Natural killer cell (primary cell): ENCODE measurements at regions not wholly inside any gene's neighbourhood (a gene's known extent, or its start where the extent isn't known, plus 50 kb on each side); places are given as distances from the start of the nearest gene placed in this dataset.

Experiments
- ATAC-seq, 3 donors: fragments of 150-1000 bp in 2 of 3; fragments of 200-7000 bp in 1 of 3; cut with Tn5 transposase; 1 replicate in 1 of 3; 2 replicates in 2 of 3; pipeline ENCODE4 v1.10.0; 2021; ENCODE audit warnings: mild to moderate bottlenecking in 2 of 3, moderate library complexity in 2 of 3
- DNase-seq, 2 donors: peaks; one replicate each; pipeline versions ENCODE4 v3.0.0 to v3.0.0-alpha.2; 2013 to 2021; ENCODE audit warnings: mixed read lengths in 1 of 2
- H3K27ac ChIP-seq: one replicate; pipeline ENCODE4 v1.5.1; 2013; ENCODE audit warnings: mild to moderate bottlenecking, low read length
- H3K27me3 ChIP-seq: one replicate; pipeline ENCODE4 v1.6.1; 2013; ENCODE audit warnings: low read length; ENCODE audit not compliant: control insufficient read depth, insufficient read depth
- H3K36me3 ChIP-seq: one replicate; pipeline ENCODE4 v1.6.1; 2013; ENCODE audit warnings: low read length; ENCODE audit not compliant: control insufficient read depth, insufficient read depth
- H3K4me1 ChIP-seq: one replicate; pipeline ENCODE4 v1.6.1; 2013; ENCODE audit warnings: low read length; ENCODE audit not compliant: control insufficient read depth, insufficient read depth
- H3K4me3 ChIP-seq: one replicate; pipeline ENCODE4 v1.5.1; 2013; ENCODE audit warnings: low read length
- H3K9me3 ChIP-seq: one replicate; pipeline ENCODE4 v1.6.1; 2013; ENCODE audit warnings: low read length; ENCODE audit not compliant: control insufficient read depth, insufficient read depth
- H3K27ac Mint-ChIP-seq, 2 donors: one replicate each; pipeline ENCODE4 v1.8.0; 2022; ENCODE audit warnings: mild to moderate bottlenecking in 2 of 2, mixed read lengths in 2 of 2, moderate library complexity in 1 of 2
- H3K27me3 Mint-ChIP-seq, 2 donors: one replicate each; pipeline ENCODE4 v1.8.0; 2022; ENCODE audit warnings: low read depth in 2 of 2, mixed read lengths in 2 of 2
- H3K36me3 Mint-ChIP-seq: one replicate; pipeline ENCODE4 v1.8.0; 2022; ENCODE audit warnings: mixed read lengths
- H3K4me1 Mint-ChIP-seq, 2 donors: one replicate each; pipeline ENCODE4 v1.8.0; 2022; ENCODE audit warnings: mixed read lengths in 2 of 2
- H3K4me3 Mint-ChIP-seq: one replicate; pipeline ENCODE4 v1.8.0; 2022; ENCODE audit warnings: mild to moderate bottlenecking, moderate library complexity, mixed read lengths
- H3K9me3 Mint-ChIP-seq, 2 donors: one replicate each; pipeline ENCODE4 v1.8.0; 2022; ENCODE audit warnings: mixed read lengths in 2 of 2
- CTCF ChIP-seq: fragments of 200-600 bp; IDR thresholded peaks from one replicate; pipeline ENCODE4 v1.8.0; 2022; ENCODE audit warnings: antibody characterized with exemption
- WGBS: methylation state at CpG from one replicate; pipeline ENCODE4 v1.1.7; 2013; ENCODE audit warnings: missing lambda C conversion rate; ENCODE audit not compliant: insufficient coverage; 5-methylcytosine and 5-hydroxymethylcytosine counted together
- intact Hi-C: fragments of 100-400 bp; cut with micrococcal nuclease; formaldehyde crosslinking; loops from one replicate; pipeline ENCODE4 v1.14.2; 2022

- Mint-ChIP-seq H3K4me3 (no peak overlapping the region), H3K4me1 (no peaks in the 10 kb centered on the region), H3K9me3 (no peaks in the 10 kb centered on the region), H3K27me3 (peaks cover 18 to 36% of the 10 kb centered on the region in 2 donors), H3K27ac (no peak overlapping the region), H3K36me3 (no peaks in the 10 kb centered on the region)
- H3K27ac ChIP-seq = no peak overlapping the region
- no peak for ATAC-seq
- H3K9me3 ChIP-seq = no peaks in the 10 kb centered on the region
- intact Hi-C loops = no loop called here
- no peaks in the 10 kb centered on the region for H3K36me3 ChIP-seq
- H3K4me3 ChIP-seq = no peak overlapping the region
- no peaks in the 10 kb centered on the region for H3K27me3 ChIP-seq
- no peak for DNase-seq
- no peaks in the 10 kb centered on the region for H3K4me1 ChIP-seq
- WGBS = 92% methylated on average over 5 of the region's 5 CpGs
- no peak for TF ChIP-seq CTCF
Observed at GRCh38 chr1:232303222-232303620, 326.7 kb downstream of the SIPA1L2 start.

GRCh38 chr1:232302376-232303221, 327.3 kb downstream of the SIPA1L2 start:
- Histone ChIP-seq H3K36me3 (no peaks in the 10 kb centered on the region), H3K27ac (no peak overlapping the region), H3K4me1 (no peaks in the 10 kb centered on the region), H3K4me3 (no peak overlapping the region), H3K27me3 (no peaks in the 10 kb centered on the region), H3K9me3 (no peaks in the 10 kb centered on the region)
- H3K4me1 Mint-ChIP-seq = no peaks in the 10 kb centered on the region
- no peaks in the 10 kb centered on the region for H3K9me3 Mint-ChIP-seq
- no peak overlapping the region for H3K4me3 Mint-ChIP-seq
- H3K27me3 Mint-ChIP-seq = peaks cover 18 to 37% of the 10 kb centered on the region in 2 donors
- no peaks in the 10 kb centered on the region for H3K36me3 Mint-ChIP-seq
- ATAC-seq (no peak), DNase-seq (no peak)
- 61% methylated on average over 4 of the region's 4 CpGs for WGBS
- no peak for TF ChIP-seq CTCF
- no peak overlapping the region for H3K27ac Mint-ChIP-seq
- intact Hi-C loops = no loop called here

GRCh38 chr1:232301246-232301645, 328.7 kb downstream of the SIPA1L2 start:
- no peaks in the 10 kb centered on the region for H3K4me1 Mint-ChIP-seq
- WGBS = 88% methylated on average over 6 of the region's 8 CpGs
- DNase-seq (no peak), ATAC-seq (no peak)
- intact Hi-C loops = no loop called here
- no peak overlapping the region for H3K4me3 Mint-ChIP-seq
- Histone ChIP-seq H3K4me1 (no peaks in the 10 kb centered on the region), H3K27ac (no peak overlapping the region), H3K27me3 (no peaks in the 10 kb centered on the region), H3K4me3 (no peak overlapping the region), H3K36me3 (no peaks in the 10 kb centered on the region), H3K9me3 (no peaks in the 10 kb centered on the region)
- H3K36me3 Mint-ChIP-seq = no peaks in the 10 kb centered on the region
- no peak overlapping the region for H3K27ac Mint-ChIP-seq
- H3K9me3 Mint-ChIP-seq = no peaks in the 10 kb centered on the region
- H3K27me3 Mint-ChIP-seq = peaks cover 18 to 51% of the 10 kb centered on the region in 2 donors
- no peak for TF ChIP-seq CTCF

- no peak overlapping the region for H3K4me3 Mint-ChIP-seq
Observed at GRCh38 chr1:232300466-232300865, 329.5 kb downstream of the SIPA1L2 start.

More at GRCh38 chr1:232300466-232300865, 329.5 kb downstream of the SIPA1L2 start:
- TF ChIP-seq CTCF = no peak
- no peak overlapping the region for H3K27ac ChIP-seq
- no peaks in the 10 kb centered on the region for H3K9me3 ChIP-seq
- no peak for DNase-seq
- WGBS = 87% methylated on average over 1 of the region's 2 CpGs
- Mint-ChIP-seq H3K36me3 (no peaks in the 10 kb centered on the region), H3K9me3 (no peaks in the 10 kb centered on the region), H3K27me3 (peaks cover 18 to 57% of the 10 kb centered on the region in 2 donors), H3K4me1 (no peaks in the 10 kb centered on the region), H3K27ac (no peak overlapping the region)
- H3K27me3 ChIP-seq = no peaks in the 10 kb centered on the region
- no peak overlapping the region for H3K4me3 ChIP-seq
- no peaks in the 10 kb centered on the region for H3K36me3 ChIP-seq
- no peaks in the 10 kb centered on the region for H3K4me1 ChIP-seq
- ATAC-seq = no peak
- intact Hi-C loops = no loop called here
